ENCODE measurements at regions not wholly inside any gene's neighbourhood (a gene's known extent, or its start where the extent isn't known, plus 50 kb on each side); places are given as distances from the start of the nearest gene placed in this dataset.
"Not testable (repeated sequence)": the region's sequence is repeated elsewhere in the genome, so short reads cannot be mapped to it uniquely, and the experiment has no call there.

DNA sequence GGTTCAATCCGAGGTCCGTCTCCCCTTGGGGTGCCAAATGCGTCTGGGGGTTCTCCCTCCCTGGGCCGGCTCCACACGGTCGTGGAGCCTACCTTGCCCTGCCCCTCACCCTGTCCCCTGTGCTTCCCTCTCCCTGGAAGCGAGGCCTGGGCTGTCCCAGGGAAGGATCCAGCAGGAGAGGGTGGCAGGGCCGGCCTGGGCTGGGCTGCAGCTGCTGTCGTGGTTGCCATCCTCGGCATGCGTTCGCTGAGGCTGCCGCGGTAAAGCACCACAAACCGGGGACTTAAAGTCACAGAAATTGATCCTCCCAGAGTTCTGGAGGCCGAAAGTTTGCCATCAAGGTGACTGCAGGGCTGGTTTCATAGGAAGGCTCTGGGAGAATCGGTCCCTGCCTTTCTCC lies 123.0 kb upstream of the TMPRSS2 start:
- no peak for DNase-seq

DNA sequence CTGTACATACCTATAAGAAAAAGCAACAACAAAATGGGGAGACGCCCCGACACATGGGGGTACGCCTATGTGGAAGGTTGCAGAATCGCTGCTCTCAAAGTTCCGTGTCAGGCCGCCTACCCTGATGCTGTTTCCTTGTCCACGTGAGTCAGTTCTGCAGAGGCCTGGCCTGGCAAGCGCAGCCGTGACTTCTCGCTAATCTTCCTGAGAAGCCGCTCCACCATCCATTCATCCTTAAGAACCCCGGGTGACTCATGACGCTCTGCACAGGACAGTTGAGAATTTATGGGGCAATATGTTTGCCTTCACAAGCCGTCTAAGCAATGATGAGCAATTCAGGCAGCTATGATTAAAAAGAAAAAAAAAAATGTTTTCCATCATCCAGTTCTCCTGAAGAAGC lies 122.3 kb upstream of the TMPRSS2 start:
- DNase-seq, result no peak

DNA sequence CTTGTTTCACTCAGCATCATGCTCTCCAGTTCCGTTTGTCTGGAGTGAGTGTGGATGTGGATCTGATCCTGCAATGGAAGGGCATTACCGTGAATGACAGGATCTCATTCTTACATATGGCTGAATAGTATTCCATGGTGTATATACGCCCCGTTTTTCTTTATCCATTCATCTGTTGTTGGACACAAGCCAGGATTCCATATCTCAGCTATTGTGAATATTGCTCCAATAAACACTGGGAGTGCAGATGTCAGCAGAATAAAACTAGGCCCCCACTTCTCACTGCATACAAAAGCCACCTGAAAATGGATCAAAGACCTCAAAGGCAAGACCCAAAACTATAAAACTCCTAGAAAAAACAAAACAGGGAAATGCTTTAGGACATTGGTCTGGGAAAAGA lies 120.3 kb upstream of the TMPRSS2 start:
- DNase-seq, result no peak

DNA sequence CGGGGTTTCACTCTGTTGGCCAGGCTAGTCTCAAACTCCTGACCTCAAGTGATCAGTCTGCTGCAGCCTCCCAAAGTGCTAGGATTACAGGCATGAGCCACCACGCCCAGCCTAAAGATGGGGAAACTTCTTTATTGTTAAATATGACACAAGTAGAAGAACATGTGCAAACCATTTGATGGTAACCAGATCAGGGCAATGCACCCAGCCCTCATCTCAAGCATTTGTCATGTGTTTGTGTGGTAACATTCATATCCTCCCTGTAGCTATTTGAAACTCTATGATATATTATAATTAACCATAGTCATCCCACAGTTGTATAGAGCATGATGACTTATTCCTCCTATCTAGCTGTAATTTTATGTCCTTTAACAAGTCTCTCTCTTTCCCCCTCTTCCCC lies 119.5 kb upstream of the TMPRSS2 start:
- DNase-seq, result no peak

DNA sequence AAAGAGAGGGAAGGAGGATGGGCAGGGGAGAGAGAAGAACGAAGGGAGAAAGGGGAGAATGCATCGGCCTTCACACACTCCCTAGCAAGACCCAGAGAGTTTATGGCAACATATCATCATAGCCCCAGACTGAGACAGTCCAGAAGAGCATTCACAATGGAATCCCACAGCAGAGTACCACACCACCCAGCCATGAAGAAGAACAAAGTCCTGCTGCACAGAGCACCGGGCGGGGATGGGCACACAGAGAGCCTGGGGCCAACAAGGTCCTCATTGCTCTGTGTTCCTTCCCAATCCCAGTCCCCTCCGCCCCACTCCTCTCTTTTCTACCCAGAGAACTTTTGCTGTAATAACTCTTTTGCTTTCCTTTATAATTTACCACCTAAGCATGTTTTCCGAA lies 118.1 kb upstream of the TMPRSS2 start:
- no peak for DNase-seq

DNA sequence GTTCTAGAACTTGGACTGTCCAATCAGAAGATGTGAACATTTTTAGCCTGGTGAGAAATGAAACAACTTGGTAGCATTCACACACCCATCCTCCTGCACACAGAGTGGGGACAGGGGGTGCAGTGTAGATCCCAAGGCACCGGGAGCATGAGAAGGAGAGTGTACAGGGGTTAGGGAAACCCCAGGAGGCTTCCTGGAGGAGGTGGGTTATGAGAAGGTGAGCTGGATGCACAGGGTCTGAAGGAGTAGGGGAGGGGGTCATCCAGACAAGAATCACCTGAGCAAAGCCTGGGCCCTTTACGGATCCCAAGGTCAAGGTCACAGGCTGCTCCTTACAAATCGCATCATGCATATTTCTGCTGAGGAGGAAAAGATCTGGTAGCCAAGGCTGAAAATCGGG lies 117.5 kb upstream of the TMPRSS2 start:
- no peak for DNase-seq

DNA sequence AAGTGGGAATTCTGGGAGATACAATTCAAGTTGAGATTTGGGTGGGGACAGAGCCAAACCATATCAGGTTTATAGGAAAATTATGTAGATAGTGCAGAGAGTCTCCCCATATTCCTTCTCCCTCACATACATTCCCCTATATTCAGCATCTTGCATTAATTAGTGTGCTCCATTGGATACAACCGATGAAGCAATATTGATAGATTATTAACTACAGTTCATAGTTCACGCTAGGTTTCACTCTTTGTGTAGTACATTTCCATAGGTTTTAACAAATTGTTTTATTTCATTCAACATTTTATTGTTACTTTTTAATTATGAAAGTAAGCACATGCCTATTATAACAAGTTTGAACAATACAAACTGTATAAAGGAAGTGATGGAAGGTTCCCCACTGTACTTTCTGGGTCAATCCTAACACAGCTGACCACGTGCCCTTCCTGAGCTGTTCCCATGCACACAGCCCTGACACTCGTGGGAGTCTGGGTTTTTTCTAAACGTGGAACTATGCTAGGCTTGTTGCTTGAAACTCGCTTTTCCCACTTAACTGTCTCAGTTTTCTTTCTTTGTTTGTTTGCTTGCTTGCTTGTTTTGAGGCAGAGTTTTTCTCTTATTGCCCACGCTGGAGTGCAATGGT lies 116.8 kb upstream of the TMPRSS2 start:
- no peak for DNase-seq

DNA sequence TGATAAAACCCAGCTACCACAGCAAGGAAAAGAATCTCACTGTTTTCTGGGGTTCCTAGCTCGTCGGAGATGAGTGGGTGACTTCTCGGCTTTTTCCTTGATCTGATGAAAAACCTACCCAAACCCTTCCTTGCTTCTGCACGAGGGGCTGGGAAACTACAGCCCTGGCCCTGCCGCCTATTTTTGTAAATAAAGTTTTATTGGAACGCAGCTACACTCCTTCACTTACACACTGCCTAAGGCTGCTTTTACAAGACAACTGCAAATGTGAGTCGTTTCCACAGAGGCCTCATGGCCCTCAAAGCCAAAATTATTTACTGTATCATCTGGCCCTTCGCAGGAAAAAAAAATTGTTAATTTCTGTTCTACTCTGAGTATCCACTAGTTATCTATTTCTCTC lies 116.0 kb upstream of the TMPRSS2 start:
- DNase-seq, result no peak

DNA sequence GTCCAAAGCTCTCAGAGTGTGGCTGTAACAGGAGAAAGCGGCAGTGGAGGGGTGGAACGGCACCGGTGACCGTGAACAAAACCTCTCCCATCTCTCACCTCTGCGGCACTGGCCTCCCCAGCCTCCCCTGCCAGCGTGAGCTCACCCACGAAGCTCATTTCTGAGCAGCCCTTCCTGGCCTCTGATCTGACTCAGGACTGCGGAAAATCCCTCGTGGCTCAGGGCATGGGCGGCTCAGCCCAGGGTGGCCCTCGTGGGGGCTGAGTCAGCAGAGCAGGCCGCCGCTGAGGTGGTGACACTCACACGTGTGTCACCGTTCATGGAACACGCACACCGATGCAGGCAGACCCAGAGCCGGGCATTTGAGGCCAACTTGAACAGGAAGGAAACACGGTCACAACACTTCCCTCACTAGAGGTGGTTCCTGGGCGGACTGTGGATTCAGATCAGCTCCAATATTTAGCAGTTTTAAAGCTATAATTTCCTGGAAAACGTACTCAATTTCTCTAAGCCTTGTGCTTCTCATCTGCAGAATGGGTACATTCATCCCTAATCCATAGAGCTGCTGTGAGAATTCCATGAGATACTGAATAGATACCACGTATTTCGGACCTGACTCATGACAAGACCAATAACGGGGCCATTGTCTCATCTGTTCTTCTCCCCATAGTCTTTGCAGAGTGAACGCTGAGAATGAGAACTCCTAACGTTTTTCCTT lies 115.0 kb upstream of the TMPRSS2 start:
- DNase-seq, result no peak

DNA sequence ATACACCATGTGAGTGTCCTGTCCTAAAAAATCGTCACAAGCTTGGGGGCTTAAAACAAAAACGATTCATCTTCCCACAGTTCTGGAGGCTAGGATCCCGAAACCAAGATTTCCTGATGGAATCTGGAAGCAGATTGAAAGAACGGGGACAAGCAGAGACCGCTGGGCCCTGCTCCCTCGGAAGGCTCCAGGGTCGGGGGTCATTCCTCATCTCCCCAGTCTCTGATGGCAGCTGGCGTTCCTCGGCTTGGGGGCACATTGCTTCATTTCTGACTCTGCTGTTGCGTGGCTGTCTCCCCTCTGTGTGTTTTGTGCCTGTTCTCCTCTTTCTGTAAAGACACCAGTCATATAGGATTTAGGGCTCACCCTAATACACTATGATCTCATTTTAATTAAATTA lies 114.2 kb upstream of the TMPRSS2 start:
- no peak for DNase-seq

DNA sequence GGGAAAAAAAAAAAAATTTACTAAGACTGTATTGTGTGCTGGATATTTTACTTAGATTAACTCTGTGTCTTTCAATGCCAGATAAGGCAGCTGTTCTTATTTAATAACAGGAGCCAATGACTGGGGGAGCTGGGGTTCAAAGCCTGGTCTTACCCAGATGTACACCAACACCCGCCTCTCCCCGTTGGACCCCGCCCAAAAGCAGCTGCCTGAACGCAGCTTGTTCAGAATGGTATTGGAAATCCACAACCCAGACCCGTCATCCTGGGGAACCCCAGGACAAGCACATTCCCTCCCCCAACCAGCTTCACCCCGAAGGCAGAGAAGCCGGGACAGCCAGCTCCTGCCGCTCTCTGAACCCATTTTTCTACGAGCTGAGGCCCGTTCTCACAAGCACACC lies 113.6 kb upstream of the TMPRSS2 start:
- DNase-seq, result no peak

DNA sequence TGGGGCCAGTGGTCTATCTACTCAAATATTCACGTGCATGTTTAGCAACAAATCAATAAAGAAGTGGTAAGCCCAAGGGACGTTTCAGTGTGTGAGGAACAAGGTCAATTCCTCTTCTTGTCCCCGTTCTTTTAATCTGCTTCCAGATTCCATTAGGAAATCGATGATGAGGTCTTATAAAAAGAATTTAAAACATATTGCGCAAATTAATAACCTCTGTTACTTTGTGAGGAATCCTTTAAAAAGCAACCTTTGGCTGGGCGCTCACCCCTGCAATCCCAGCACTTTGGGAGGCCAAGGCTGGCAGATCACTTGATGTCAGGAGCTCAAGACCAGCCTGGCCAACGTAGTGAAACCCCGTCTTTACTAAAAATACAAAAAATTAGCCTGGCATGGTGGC lies 113.0 kb upstream of the TMPRSS2 start:
- no peak for DNase-seq

DNA sequence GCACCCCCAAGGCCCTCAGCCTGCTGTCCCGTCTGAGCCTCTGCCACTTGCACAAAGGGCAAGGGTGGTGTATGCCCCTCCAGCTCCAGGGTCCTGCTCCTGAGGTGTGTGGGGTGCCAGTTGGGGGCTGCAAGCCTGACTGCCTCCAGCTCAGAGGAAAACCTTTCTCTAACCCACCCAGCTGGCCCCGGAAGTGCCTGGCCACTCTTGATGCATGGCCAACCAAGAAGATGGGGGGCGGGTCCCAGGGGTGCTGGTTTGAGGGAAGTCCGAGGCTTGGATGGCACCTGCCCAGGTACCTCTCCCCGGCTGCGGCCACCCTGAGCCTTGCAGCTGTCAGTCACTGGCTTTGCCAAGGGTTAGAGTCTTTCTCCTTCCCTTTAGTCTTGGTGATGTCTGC lies 112.6 kb upstream of the TMPRSS2 start:
- no peak for DNase-seq

DNA sequence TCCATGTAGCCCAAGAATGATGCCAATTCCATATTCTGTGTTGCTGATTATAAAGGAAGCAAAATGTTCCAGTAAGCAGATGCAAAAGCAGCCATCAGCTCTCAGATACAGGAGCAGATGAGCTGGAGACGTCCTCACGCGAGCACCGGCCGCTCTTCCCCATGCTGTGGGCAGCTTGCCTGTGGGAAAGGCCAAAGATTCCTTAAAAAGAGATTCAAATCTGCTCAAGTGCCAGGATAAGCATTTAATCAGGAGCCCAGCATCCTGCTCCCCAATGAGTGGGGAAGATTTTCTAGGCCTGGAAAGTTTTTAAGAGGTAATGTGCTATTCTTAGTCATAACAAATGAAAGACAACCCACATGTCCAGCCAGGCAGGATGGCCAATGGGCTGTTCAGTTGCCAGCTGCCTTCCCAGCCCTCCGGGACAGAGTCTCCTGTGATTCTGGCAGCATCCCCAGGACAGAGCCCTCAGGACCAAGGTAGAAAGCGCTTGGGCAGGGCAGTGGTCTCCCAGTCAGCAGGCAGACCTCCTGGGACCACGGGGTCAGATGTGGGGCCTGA lies 108.2 kb upstream of the TMPRSS2 start:
- no peak for DNase-seq

DNA sequence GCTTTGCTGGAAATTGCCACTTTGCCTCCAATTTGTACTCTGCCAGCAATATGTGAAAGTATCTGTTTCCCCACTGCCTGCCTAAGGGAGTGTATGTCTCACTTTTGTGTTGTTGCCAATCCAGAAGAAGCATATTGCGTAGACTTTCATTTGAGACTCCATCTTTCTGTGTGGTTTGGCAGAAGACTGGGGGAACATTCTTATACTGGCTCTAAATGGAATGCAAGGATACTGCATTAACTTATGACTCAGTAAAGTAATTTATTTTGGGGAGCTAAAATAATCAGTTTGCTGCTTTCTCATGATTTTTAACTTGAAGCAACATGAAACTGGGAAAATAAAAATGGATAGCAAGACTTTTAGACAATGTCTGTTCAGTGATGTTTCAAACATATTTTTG lies 107.7 kb upstream of the TMPRSS2 start:
- no peak for DNase-seq

DNA sequence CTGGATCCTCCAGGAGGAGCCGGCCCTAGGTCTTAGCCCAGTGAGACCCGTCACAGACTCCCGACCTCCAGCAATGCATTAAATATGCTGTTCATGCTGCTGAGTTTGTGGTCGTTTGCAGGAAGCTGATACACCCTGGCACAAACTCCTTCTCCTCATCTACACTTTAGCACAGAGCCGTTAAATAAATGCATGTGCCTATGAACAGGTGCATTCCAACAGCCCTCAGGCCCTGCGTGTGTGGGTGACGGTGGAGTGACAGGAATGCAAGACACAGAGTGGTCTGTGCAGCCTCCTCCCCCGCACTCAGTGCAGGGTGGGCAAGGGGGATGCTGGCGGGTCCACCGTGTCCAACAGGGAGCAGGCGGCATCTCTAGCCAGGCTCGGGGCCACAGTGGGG lies 106.6 kb upstream of the TMPRSS2 start:
- DNase-seq, result no peak

DNA sequence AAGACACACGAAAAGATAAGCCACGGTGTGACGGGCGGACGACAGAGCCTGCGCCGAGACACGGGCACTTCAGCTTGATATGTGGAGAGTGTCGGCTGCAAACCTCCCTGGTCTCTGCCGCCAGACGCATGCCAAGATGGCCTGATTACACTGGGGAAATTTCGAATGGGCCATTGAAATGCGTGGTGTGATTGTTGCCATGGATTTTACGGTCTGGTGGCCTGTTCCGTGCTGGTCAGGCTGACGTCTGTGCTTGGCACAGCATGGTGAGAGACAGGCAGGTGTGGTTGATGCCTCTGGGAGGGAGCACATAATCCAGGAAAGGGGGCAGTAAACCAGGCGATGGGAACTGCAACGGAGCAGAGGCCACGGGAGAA lies 105.6 kb upstream of the TMPRSS2 start:
- no peak for DNase-seq

DNA sequence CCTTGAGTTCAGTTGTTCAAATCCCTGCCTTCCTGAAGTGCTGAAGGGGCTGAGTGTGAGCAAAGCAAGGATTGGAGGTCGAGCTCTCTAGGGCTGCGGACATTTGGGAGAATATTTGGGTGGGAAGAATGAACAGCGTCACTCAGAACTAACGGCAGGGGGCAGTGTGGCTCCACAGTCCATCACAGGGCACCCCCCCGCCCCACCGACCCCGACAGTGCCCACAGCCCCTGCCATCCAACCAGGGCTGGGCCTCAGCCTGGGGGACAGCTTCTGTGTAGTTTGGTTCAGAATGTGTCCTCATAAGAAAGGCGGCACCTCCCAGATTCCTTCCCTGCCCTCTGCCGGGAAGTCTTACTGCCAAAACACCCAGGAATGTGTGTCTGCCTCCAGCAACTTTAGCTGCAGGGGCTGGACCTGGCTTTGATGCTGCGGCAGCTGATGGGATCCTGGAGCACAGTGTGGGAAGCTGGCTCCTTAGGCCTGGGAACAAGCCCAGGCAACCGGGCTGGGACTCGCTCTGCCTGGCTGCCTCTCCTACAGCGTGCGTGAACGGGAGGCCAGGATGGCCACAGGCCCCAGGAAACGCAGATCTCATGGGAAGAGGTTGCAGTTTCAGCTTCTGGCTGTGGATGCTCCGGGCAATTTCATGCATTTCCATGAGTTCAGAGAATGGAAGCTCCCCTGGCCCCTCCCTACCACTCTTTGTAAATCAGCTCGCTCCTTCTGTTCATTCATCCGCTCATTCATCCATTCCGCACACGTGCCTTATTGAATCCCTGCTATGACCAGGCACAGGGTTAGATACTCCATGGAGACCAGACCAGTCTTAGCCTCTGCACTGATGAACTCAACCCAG lies 104.9 kb upstream of the TMPRSS2 start:
- peak; percentile 63 for DNase-seq

DNA sequence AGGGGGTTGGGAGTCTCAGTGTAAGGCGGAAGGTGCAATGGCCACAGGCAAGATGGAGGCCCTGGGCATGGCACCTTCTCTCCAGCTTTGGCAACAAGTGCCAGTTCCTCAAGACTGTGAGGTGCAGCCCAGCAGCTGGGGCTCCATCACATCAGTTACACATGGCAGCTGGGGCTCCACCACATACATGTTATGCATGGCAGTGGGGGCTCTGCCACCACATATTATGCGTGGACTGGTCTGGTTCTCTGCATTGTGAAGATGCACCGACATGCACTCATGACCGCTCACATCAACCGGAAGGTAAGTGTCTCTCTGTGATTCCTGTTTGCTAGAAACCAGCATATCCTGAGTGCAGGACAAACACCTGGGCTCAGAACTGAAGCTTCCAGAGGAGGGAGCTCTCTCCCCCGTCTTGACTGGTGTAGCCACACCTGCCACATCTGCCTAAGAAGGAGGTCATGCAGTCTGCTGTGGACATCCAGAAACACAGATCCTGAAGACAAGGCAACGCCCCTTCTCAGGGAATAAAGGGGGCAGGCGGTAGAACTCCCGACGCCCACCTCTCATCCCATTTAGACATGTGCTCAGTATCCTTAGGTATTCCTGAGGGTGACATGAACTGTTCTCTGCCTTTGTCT lies 104.1 kb upstream of the TMPRSS2 start:
- peak; percentile 49 for DNase-seq

DNA sequence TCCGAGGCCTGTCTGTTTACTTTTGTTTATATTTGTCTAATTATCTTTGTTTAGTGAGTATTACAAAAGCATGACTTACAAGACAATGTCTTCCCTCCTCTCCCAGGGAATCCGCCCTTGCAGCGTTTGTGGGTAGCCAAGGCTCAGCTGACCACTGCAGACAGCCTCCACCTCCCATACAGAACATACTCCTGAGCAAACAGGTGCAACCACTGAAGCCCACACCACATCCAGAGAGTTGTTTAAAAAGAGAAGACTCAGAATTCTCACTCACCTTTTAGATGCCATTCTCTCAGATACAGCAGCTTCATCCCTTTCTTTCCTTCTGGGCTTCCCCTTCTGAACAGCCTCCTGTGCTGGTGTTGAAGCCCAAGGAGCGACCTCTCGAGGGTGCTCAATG lies 103.5 kb upstream of the TMPRSS2 start:
- no peak for DNase-seq

DNA sequence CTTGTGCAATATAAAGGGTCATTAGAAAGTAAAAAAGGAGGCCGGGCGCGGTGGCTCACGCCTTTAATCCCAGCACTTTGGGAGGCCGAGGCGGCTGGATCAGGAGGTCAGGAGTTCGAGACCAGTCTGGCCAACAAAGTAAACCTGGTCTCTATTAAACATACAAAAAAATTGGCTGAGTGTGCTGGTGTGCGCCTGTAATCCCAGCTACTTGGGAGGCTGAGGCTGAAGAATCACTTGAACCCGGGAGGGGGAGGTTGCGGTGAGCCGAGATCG lies 102.8 kb upstream of the TMPRSS2 start:
- not testable (repeated sequence) for DNase-seq

DNA sequence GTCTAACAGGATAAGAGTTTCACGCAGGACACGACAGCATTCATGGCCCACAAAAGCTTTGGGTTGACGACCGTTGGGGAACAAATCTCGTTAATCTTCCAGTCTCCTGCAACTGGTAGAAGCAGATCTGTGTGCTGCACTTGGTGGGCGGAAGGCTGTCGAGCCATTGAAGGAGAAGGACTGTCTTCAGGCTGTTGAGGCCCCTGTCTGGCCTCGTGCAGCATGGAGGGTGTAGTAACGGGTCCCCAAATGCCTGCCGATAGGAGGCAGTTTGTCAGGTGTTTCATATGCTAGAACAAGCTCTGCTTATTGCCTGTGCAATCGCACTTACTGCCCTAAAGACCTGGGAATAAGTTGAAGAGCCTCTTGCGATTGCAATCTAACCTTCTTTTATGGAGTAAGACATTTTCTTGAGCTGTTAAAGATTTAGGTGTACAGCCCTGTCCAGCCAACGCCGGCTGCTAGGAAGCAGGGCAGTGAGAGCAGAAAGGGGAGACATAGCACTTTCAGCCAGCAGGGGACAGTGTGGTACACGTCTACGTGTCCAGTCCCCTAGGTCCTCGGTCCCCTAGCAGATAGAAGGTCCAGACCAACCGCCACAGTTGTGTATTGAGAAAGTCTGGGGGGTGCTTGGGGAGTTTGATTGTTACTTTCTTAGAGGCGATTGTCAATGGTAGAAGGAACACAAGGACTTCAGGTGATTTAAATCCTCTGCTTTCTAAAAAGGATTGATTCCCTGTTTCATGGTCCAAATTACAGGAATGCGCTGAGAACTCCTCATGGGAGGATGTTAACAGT lies 102.3 kb upstream of the TMPRSS2 start:
- DNase-seq, result peak; percentile 81

DNA sequence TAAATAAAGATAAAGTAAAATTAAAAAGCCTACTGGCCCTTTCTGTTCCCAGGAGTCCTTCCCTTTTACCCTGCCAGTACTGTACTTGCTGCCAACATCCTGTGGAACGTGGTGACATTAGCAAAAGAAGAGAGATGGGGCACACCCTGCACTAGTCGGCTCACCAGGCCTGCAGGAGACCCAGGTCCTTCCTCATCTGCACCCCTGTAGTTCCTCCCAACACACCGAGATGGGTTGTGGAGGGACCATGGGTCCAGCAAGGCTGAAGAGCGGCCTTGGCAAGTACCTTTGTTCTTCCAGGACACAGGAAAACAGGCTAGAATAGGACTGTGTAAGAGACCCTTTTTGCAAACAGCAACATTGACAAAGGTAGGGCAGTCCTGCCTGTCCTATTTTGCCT lies 98.7 kb upstream of the TMPRSS2 start:
- no peak for DNase-seq
